HG02642 (cell line): ENCODE measurements at regions not wholly inside any gene's neighbourhood (a gene's known extent, or its start where the extent isn't known, plus 50 kb on each side); places are given as distances from the start of the nearest gene placed in this dataset.
"Not testable (repeated sequence)": the region's sequence is repeated elsewhere in the genome, so short reads cannot be mapped to it uniquely, and the experiment has no call there.

Source experiments
- ATAC-seq: cut with Tn5 transposase; IDR thresholded peaks from one replicate; pipeline ENCODE4 v1.9.1; 2021; ENCODE audit warnings: mild to moderate bottlenecking; ENCODE audit not compliant: unreplicated experiment, poor library complexity

GRCh38 chr5:1656271-1656975 lies 132.7 kb upstream of the LPCAT1 start:
- no peak for ATAC-seq

- ATAC-seq, result no peak
Measured at GRCh38 chr5:1655496-1656270, 131.9 kb upstream of the LPCAT1 start.

GRCh38 chr5:1654786-1655495 lies 131.2 kb upstream of the LPCAT1 start:
- no peak for ATAC-seq

GRCh38 chr5:1653698-1654651 lies 130.2 kb upstream of the LPCAT1 start:
- ATAC-seq, result peak; percentile 90

- peak; percentile 31 for ATAC-seq
Measured at GRCh38 chr5:1652873-1653697, 129.3 kb upstream of the LPCAT1 start.

- ATAC-seq, result no peak
Measured at GRCh38 chr5:1651971-1652872, 128.5 kb upstream of the LPCAT1 start.

- no peak for ATAC-seq
Measured at GRCh38 chr5:1651250-1651649, 127.5 kb upstream of the LPCAT1 start.

GRCh38 chr5:1649554-1649953 lies 125.8 kb upstream of the LPCAT1 start:
- ATAC-seq, result no peak

- ATAC-seq, result no peak
Measured at GRCh38 chr5:1648806-1649205, 125.0 kb upstream of the LPCAT1 start.

GRCh38 chr5:1647580-1647979 lies 123.8 kb upstream of the LPCAT1 start:
- no peak for ATAC-seq

GRCh38 chr5:1644810-1645571 lies 121.2 kb upstream of the LPCAT1 start:
- peak; percentile 85 for ATAC-seq

- ATAC-seq, result not testable (repeated sequence)
Measured at GRCh38 chr5:1644393-1644809, 120.6 kb upstream of the LPCAT1 start.

- no peak for ATAC-seq
Measured at GRCh38 chr5:1643651-1644392, 120.1 kb upstream of the LPCAT1 start.

GRCh38 chr5:1642621-1643061 lies 118.9 kb upstream of the LPCAT1 start:
- ATAC-seq, result no peak

- no peak for ATAC-seq
Measured at GRCh38 chr5:1642221-1642620, 118.5 kb upstream of the LPCAT1 start.

GRCh38 chr5:1641560-1642166 lies 117.9 kb upstream of the LPCAT1 start:
- no peak for ATAC-seq
